Tongue (tissue), 1 donor: ENCODE measurements at regions not wholly inside any gene's neighbourhood (a gene's known extent, or its start where the extent isn't known, plus 50 kb on each side); places are given as distances from the start of the nearest gene placed in this dataset.
"Not testable (repeated sequence)": the region's sequence is repeated elsewhere in the genome, so short reads cannot be mapped to it uniquely, and the experiment has no call there.

ENCODE experiments used
- DNase-seq: peaks from one replicate; pipeline ENCODE4 v3.0.0-alpha.2; 2015

GRCh38 chr18:59848002-59848401 lies 51.8 kb upstream of the PMAIP1 start:
- DNase-seq: no peak

GRCh38 chr18:59847491-59847846 lies 52.3 kb upstream of the PMAIP1 start:
- not testable (repeated sequence) for DNase-seq

GRCh38 chr18:59846814-59847490 lies 52.8 kb upstream of the PMAIP1 start:
- DNase-seq: no peak

- DNase-seq: no peak
Measured at GRCh38 chr18:59842947-59843346, 56.8 kb upstream of the PMAIP1 start.

DNA sequence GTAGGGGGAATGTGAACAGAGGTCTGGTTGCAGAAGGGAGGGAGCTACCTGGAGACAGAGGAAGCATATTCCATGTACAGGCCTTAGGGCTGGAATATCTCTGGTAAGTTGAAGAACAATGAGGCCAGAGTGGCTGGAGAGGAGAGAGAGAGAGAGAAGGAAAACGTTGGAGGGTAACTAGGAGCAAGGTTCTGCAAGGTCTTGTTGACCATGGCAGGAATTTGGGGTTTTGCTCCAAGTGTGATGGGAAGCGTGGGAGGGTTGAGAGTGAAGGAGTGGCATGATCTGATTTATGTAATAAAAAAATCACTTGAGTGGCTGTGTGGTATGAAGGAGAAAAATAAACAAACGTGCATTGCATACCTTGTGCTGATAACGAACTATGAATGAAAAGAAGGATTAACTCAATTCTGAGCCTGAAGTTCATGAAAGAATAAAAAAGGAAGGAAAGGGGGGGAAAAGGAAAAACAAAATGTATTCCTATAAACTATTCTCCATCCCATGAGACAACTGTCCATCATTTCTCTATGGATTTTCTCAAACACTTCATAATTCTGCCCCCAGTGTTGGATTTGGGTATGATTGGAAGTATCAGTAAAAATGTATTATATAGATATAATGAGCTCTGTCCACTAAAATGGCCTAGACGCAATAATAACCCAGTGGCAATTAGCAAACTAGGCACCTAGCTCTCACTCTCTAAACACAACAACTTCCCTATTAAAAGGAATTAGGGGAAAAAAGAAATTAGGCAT lies 59.7 kb upstream of the PMAIP1 start:
- no peak for DNase-seq

DNA sequence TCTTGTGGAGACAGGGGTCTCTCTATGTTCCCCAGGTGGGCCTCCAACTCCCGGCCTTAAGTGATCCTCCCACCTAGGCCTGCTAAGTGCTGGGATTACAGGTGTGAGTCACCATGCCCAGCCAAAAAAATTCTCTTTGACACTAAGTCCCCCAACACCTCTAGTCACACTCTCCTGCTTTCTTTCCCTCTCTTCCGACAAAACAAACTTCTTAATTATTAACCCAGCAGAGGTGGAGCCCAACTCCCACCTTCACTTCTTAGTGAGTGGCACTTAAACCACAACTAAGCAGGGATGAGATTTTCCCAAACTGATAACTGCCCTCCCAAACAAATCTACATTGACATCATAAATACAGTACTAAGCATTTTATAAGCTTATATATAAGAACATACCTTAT lies 60.5 kb upstream of the PMAIP1 start:
- DNase-seq: no peak

DNA sequence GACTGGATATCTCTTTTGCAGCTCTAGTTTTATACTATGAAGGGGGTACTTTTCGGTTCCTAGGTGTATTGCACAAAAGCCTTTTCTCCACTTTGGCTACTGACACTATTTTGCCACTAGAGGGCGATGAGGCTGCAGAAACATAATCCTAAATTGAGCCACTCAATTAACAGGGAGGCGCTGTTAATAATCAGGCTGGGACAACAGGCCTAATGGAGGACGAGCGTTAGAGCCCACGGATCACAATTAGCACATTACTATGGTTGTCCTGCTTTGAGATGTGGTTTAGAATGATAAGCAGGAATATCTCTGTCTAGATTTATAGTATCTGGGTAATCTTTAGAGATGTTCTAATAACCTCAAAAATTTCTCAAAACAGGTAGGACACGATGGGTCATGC lies 62.2 kb upstream of the PMAIP1 start:
- peak; percentile 62 for DNase-seq

DNA sequence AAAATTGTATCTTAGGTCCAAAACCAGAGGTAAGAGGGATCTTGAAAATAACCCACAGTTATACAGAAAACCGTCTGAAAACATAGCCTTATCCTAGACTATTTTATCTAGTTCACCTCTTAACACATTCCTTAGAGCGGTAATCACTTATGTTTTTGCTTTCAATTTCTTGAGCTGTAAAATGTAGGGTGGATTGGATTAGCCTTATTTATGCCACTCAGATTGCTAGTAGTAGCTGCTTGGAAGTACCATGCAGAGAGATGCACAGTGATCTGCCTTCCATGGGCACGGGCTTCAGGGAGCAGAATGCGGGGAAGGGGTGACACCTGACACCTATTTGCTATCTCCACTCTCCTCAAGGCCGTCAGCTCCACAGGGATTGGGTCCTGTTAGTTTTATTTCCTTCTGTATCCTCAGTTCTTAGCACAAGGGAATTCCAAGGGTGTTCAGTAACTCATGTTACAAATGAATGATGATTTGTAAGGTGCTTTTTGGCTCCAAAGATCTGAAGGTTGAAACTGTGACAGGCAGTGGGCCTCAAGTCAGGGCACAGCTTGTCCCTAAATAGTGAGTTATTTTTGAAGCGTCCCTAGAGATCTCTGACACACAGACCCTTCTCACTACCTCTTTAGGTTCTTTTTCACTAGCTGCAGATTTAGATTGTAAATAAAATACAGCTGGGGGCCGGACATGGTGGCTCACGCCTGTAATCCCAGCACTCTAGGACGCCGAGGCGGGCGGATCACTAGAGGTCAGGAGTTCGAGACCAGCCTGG lies 64.0 kb upstream of the PMAIP1 start:
- DNase-seq: no peak

GRCh38 chr18:59834267-59834666 lies 65.5 kb upstream of the PMAIP1 start:
- no peak for DNase-seq

GRCh38 chr18:59833785-59834184 lies 66.0 kb upstream of the PMAIP1 start:
- no peak for DNase-seq

- DNase-seq: peak; percentile 91
Measured at GRCh38 chr18:59823596-59824195, 76.1 kb upstream of the PMAIP1 start.

DNA sequence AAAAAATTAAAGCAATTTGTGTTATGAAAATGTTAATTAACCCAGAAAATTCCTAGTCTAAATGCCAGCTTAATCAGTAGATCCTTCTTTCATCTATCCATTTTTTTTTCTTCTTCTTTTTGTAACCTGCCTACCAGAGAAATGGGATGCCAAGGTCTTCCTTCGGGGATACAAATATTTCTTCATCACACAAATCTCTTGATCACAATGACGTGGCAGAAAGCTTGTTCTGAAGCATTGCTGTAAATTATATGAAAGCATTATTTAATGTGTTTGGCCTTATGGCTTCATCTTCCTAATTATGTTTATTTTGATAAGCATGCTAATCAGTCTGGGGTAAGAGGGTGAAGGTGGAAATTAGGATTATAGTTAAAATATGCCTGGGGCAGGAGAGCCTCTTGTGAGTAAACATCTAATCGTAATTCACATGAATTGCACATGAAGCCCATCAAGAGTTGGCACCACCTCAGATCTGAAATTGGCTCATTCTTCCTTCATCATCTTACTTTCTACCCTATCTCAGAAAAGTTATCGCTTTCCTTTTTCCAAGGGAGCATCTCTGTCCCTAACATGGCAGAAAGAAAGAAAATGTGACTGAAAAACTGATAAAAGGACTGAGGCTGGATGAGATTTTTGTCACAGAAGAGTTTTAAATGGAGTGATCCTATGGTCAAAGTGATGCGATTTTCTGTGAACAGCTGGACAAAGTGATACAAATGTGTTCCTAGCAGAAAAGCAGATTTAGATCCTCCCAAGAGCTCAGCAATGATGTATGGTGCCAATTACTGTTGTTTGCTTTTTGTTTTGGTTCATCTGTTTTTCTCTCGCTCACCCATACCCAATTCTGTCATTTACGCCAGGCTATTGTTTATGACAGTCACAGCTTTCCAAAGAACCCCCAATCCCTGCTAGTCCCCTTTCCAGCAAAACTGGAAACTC lies 76.9 kb upstream of the PMAIP1 start:
- DNase-seq: peak; percentile 35

DNA sequence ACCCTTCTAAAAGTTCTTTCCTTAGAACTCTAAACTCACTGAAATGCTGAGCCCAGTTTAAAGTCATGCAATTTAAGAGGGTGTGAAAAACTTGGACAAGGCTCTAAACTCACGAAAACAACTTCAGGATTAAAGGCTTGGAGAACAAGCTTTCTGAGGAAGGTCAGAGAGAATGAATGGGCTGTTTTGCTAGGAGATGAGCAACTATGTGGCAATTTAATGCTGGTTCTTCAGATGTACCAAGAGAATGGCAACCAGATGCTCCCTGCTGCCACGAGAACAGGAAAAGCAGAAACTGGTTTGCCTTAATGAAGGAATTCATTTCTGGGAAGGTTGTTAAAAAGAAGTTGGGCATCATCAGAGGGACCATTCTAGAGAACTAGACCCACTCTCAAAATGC lies 77.8 kb upstream of the PMAIP1 start:
- DNase-seq: peak; percentile 6

DNA sequence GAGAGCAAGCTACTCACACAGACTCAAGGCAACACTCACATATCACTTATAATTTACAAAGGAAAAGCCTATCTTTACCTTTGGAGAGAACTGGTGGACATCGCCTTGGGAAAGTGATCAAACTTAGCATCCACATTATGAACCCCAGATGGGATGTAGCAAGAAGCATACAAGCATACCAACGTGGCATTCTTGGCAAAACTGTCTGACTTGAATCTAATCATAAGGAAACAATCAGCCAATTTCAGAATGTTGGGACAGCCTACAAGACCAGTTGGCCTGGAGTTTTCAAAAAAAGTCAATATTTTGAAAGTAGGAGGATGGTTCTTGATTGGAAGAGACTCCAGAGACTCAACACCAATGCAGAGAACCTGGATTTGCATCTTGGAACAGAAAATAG lies 79.1 kb upstream of the PMAIP1 start:
- DNase-seq: no peak

GRCh38 chr18:59818769-59819168 lies 81.0 kb upstream of the PMAIP1 start:
- no peak for DNase-seq

DNA sequence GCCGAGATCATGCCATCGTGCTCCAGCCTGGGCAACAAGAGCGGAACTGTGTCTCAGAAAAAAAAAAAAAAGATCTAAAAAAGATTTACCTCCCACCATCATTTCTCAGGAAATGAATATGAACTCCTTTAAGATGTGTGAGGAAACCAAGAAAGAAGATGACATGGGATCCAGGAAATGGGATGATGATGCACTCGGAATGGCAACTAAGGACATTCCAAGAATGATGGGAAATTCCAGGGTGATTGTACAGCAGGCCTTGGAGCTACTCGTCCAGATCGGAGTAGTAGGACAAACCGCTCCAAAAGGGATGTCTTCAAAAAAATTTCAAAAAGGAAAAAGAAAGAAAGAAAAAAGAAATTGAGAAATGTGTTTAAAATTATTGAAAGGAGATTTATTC lies 84.9 kb upstream of the PMAIP1 start:
- no peak for DNase-seq

GRCh38 chr18:59813942-59814341 lies 85.9 kb upstream of the PMAIP1 start:
- no peak for DNase-seq

GRCh38 chr18:59810735-59811520 lies 88.9 kb upstream of the PMAIP1 start:
- DNase-seq: no peak

- no peak for DNase-seq
Measured at GRCh38 chr18:59810183-59810582, 89.6 kb upstream of the PMAIP1 start.

DNA sequence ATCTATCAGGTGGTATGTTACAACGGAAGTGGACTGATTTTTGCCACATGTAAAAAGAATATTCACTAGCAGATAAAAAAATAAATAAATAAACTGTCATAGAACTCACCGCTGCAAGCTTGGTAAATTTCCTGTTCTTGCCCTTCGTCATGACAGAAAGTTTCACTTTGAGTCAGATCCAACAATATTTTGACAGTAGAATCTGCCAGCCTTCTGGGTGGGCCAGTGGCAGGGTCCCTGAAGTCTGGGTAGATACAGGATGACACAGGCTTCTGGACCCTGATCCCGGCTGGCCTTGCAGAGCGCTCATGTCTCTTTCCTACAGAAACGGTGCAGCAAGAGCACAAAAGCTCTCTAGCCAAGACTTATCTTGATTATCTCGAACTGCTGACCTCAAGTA lies 97.8 kb upstream of the PMAIP1 start:
- no peak for DNase-seq

GRCh38 chr18:59801576-59801975 lies 98.2 kb upstream of the PMAIP1 start:
- no peak for DNase-seq
